Right lobe of liver (tissue), 4 donors: ENCODE measurements at regions not wholly inside any gene's neighbourhood (a gene's known extent, or its start where the extent isn't known, plus 50 kb on each side); places are given as distances from the start of the nearest gene placed in this dataset.
"Not testable (repeated sequence)": the region's sequence is repeated elsewhere in the genome, so short reads cannot be mapped to it uniquely, and the experiment has no call there.

Experiments used
- POLR2A ChIP-seq: fragments of 450-650 bp; IDR thresholded peaks from one replicate; pipeline ENCODE4 v1.6.1; 2017; ENCODE audit warnings: antibody characterized with exemption, mild to moderate bottlenecking
- TF ChIP-seq, protein P1 (sequence below), 4 donors: fragments of 200-600 bp in 3 of 4; fragments of 450-650 bp in 1 of 4; IDR thresholded peaks; one replicate each; pipeline versions ENCODE4 v1.5.1 to v1.8.0; 2016 to 2022; ENCODE audit warnings: antibody characterized with exemption in 4 of 4, mild to moderate bottlenecking in 2 of 4
- donor health status: DM: no; HTN: no; CAD: no.
- donor health status: DM: no; HTN: no; CAD: no.
- donor health status: DM: no; HTN: yes; CAD: no.

- not testable (repeated sequence) for TF ChIP-seq POLR2A
- TF ChIP-seq, protein P1, sequence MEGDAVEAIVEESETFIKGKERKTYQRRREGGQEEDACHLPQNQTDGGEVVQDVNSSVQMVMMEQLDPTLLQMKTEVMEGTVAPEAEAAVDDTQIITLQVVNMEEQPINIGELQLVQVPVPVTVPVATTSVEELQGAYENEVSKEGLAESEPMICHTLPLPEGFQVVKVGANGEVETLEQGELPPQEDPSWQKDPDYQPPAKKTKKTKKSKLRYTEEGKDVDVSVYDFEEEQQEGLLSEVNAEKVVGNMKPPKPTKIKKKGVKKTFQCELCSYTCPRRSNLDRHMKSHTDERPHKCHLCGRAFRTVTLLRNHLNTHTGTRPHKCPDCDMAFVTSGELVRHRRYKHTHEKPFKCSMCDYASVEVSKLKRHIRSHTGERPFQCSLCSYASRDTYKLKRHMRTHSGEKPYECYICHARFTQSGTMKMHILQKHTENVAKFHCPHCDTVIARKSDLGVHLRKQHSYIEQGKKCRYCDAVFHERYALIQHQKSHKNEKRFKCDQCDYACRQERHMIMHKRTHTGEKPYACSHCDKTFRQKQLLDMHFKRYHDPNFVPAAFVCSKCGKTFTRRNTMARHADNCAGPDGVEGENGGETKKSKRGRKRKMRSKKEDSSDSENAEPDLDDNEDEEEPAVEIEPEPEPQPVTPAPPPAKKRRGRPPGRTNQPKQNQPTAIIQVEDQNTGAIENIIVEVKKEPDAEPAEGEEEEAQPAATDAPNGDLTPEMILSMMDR (IDR thresholded peaks at IDR 0.05) = not testable (repeated sequence)
Measured at GRCh38 chr16:88145824-88146405, 194.7 kb downstream of the BANP start.
